Activated B cell treated with CpG ODN at 0.5 μM for 24 hours (primary cell): ENCODE measurements at regions not wholly inside any gene's neighbourhood (a gene's known extent, or its start where the extent isn't known, plus 50 kb on each side); places are given as distances from the start of the nearest gene placed in this dataset.

Source experiments
- ATAC-seq: fragments of 200-7000 bp; cut with Tn5 transposase; one replicate; pipeline ENCODE4 v1.10.0; 2021; ENCODE audit warnings: low read depth, mild to moderate bottlenecking, moderate library complexity
- CTCF ChIA-PET: fragments of 350-600 bp; sonication (Branson Sonifier 250); formaldehyde crosslinking; loops from one replicate; lab custom pipeline; 2021; ENCODE audit warnings: antibody characterized with exemption; lab: Charles Lee
- POLR2A ChIA-PET: fragments of 350-600 bp; sonication (Branson Sonifier 250); formaldehyde crosslinking; loops from one replicate; lab custom pipeline; 2021; ENCODE audit warnings: antibody characterized with exemption; lab: Charles Lee
- DNase-seq: peaks from one replicate; pipeline ENCODE4 v3.0.0; 2022
- H3K27ac Mint-ChIP-seq: one replicate; pipeline ENCODE4 v1.8.0; 2020; ENCODE audit warnings: mixed read lengths
- H3K27me3 Mint-ChIP-seq: one replicate; pipeline ENCODE4 v1.8.0; 2021; ENCODE audit warnings: mixed read lengths
- H3K36me3 Mint-ChIP-seq: one replicate; pipeline ENCODE4 v1.8.0; 2021; ENCODE audit warnings: low read depth, mixed read lengths
- H3K4me1 Mint-ChIP-seq: one replicate; pipeline ENCODE4 v1.8.0; 2021; ENCODE audit warnings: mixed read lengths
- H3K4me3 Mint-ChIP-seq: one replicate; pipeline ENCODE4 v1.8.0; 2020; ENCODE audit warnings: mild to moderate bottlenecking, mixed read lengths
- H3K9me3 Mint-ChIP-seq: one replicate; pipeline ENCODE4 v1.8.0; 2020; ENCODE audit warnings: mixed read lengths
- CTCF ChIP-seq: fragments of 200-600 bp; IDR thresholded peaks from one replicate; pipeline ENCODE4 v1.8.0; 2022; ENCODE audit warnings: antibody characterized with exemption, mild to moderate bottlenecking
- intact Hi-C: fragments of 100-400 bp; cut with micrococcal nuclease; formaldehyde crosslinking; loops from one replicate; pipeline ENCODE4 v1.15.1; 2024

- POLR2A ChIA-PET = no interaction called here
- H3K27me3 Mint-ChIP-seq = no peaks in the 10 kb centered on the region
- CTCF ChIA-PET = interaction anchor here (0.9 to 5.4 kb wide), 5 partner anchors 9 to 528 kb away, joined by 3 to 75 read pairs (median 7); partner anchors contain the start of gene SEMA3D
- no peaks in the 10 kb centered on the region for H3K36me3 Mint-ChIP-seq
- ATAC-seq = peak; percentile 40
- no peak for DNase-seq
- no peak overlapping the region for H3K27ac Mint-ChIP-seq
- H3K9me3 Mint-ChIP-seq = no peaks in the 10 kb centered on the region
- H3K4me3 Mint-ChIP-seq = no peak overlapping the region
- TF ChIP-seq CTCF = no peak
- intact Hi-C loops = loop anchor here (1.0 to 2.0 kb wide), 5 partner anchors 368 to 1618 kb away; no protein-coding TSS in a partner anchor
- no peaks in the 10 kb centered on the region for H3K4me1 Mint-ChIP-seq
Measured at GRCh38 chr7:85554236-85555178, 367.7 kb upstream of the SEMA3D start.

GRCh38 chr7:85535974-85536729 lies 349.3 kb upstream of the SEMA3D start:
- ChIA-PET CTCF (no interaction called here), POLR2A (no interaction called here)
- intact Hi-C loops = no loop called here
- DNase-seq (no peak), ATAC-seq (no peak)
- H3K4me3 Mint-ChIP-seq = no peak overlapping the region
- no peak for TF ChIP-seq CTCF
- peaks cover 6% of the 10 kb centered on the region for H3K9me3 Mint-ChIP-seq
- no peak overlapping the region for H3K27ac Mint-ChIP-seq
- H3K36me3 Mint-ChIP-seq = no peaks in the 10 kb centered on the region
- no peaks in the 10 kb centered on the region for H3K27me3 Mint-ChIP-seq
- H3K4me1 Mint-ChIP-seq = no peaks in the 10 kb centered on the region

GRCh38 chr7:85529831-85530230 lies 343.0 kb upstream of the SEMA3D start:
- no peaks in the 10 kb centered on the region for H3K27me3 Mint-ChIP-seq
- no peak for DNase-seq
- H3K27ac Mint-ChIP-seq = no peak overlapping the region
- intact Hi-C loops = no loop called here
- H3K9me3 Mint-ChIP-seq = no peaks in the 10 kb centered on the region
- no peaks in the 10 kb centered on the region for H3K36me3 Mint-ChIP-seq
- CTCF ChIA-PET = no interaction called here
- no peaks in the 10 kb centered on the region for H3K4me1 Mint-ChIP-seq
- no peak overlapping the region for H3K4me3 Mint-ChIP-seq
- no peak for TF ChIP-seq CTCF
- POLR2A ChIA-PET = no interaction called here
- ATAC-seq = no peak

- intact Hi-C loops = no loop called here
- Mint-ChIP-seq H3K36me3 (no peaks in the 10 kb centered on the region), H3K27me3 (no peaks in the 10 kb centered on the region), H3K4me1 (no peaks in the 10 kb centered on the region), H3K9me3 (no peaks in the 10 kb centered on the region), H3K4me3 (no peak overlapping the region), H3K27ac (no peak overlapping the region)
- ATAC-seq (no peak), DNase-seq (no peak)
- ChIA-PET POLR2A (no interaction called here), CTCF (no interaction called here)
- TF ChIP-seq CTCF = no peak
Measured at GRCh38 chr7:85529201-85529600, 342.3 kb upstream of the SEMA3D start.

- Mint-ChIP-seq H3K27me3 (no peaks in the 10 kb centered on the region), H3K36me3 (no peaks in the 10 kb centered on the region), H3K27ac (no peak overlapping the region), H3K4me3 (no peak overlapping the region), H3K4me1 (no peaks in the 10 kb centered on the region), H3K9me3 (no peaks in the 10 kb centered on the region)
- intact Hi-C loops = no loop called here
- TF ChIP-seq CTCF = no peak
- DNase-seq (no peak), ATAC-seq (no peak)
- ChIA-PET POLR2A (no interaction called here), CTCF (no interaction called here)
Measured at GRCh38 chr7:85528581-85528980, 341.7 kb upstream of the SEMA3D start.
